Glutamatergic neuron (in vitro differentiated cells): ENCODE measurements at regions not wholly inside any gene's neighbourhood (a gene's known extent, or its start where the extent isn't known, plus 50 kb on each side); places are given as distances from the start of the nearest gene placed in this dataset.

Source experiments
- DNase-seq: peaks from one replicate; pipeline ENCODE4 v3.0.0; 2022
- H3K27ac Mint-ChIP-seq: one replicate; pipeline ENCODE4 v1.8.0; 2020; ENCODE audit warnings: mild to moderate bottlenecking, mixed read lengths, inconsistent platforms; ENCODE audit not compliant: unreplicated experiment
- H3K27me3 Mint-ChIP-seq: one replicate; pipeline ENCODE4 v1.8.0; 2020; ENCODE audit warnings: mild to moderate bottlenecking, moderate library complexity, mixed read lengths, inconsistent platforms; ENCODE audit not compliant: unreplicated experiment
- H3K36me3 Mint-ChIP-seq: one replicate; pipeline ENCODE4 v1.8.0; 2020; ENCODE audit warnings: mild to moderate bottlenecking, mixed read lengths, inconsistent platforms; ENCODE audit not compliant: unreplicated experiment
- H3K4me1 Mint-ChIP-seq: one replicate; pipeline ENCODE4 v1.8.0; 2020; ENCODE audit warnings: mild to moderate bottlenecking, low read depth, mixed read lengths, inconsistent platforms; ENCODE audit not compliant: unreplicated experiment
- H3K4me3 Mint-ChIP-seq: one replicate; pipeline ENCODE4 v1.8.0; 2020; ENCODE audit warnings: mild to moderate bottlenecking, mixed read lengths, inconsistent platforms; ENCODE audit not compliant: unreplicated experiment
- H3K9me3 Mint-ChIP-seq: one replicate; pipeline ENCODE4 v1.8.0; 2020; ENCODE audit warnings: mild to moderate bottlenecking, moderate library complexity, mixed read lengths, inconsistent platforms; ENCODE audit not compliant: unreplicated experiment
- TF ChIP-seq, protein P1 (sequence below): fragments of 200-600 bp; sonication (generic); IDR thresholded peaks from one replicate; pipeline ENCODE4 v1.5.0; 2021; ENCODE audit not compliant: partially characterized antibody, unreplicated experiment

DNA sequence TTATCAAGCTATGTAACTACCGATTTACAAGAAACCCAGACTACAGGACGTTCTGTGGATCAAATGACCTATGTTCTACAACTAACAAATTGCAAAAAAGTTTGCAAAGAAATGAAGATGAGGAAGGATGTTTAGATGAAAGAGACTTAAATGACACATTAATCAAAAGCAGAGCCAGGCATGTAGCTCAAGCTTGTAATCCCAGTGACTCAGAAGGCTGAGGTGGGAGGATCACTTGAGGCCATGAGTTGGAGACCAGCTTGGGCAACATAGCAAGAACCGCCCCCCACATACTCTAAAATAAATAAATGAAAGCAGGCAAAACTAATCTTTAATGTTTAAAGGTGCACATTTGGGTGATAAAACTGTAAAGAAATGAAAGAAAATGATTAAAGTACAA, 331.9 kb downstream of the BTG1 start:
- DNase-seq = no peak
- H3K27me3 Mint-ChIP-seq = peaks cover 2% of the 10 kb centered on the region
- peaks cover 3% of the 10 kb centered on the region for H3K4me1 Mint-ChIP-seq
- H3K9me3 Mint-ChIP-seq = no peaks in the 10 kb centered on the region
- TF ChIP-seq, protein P1, sequence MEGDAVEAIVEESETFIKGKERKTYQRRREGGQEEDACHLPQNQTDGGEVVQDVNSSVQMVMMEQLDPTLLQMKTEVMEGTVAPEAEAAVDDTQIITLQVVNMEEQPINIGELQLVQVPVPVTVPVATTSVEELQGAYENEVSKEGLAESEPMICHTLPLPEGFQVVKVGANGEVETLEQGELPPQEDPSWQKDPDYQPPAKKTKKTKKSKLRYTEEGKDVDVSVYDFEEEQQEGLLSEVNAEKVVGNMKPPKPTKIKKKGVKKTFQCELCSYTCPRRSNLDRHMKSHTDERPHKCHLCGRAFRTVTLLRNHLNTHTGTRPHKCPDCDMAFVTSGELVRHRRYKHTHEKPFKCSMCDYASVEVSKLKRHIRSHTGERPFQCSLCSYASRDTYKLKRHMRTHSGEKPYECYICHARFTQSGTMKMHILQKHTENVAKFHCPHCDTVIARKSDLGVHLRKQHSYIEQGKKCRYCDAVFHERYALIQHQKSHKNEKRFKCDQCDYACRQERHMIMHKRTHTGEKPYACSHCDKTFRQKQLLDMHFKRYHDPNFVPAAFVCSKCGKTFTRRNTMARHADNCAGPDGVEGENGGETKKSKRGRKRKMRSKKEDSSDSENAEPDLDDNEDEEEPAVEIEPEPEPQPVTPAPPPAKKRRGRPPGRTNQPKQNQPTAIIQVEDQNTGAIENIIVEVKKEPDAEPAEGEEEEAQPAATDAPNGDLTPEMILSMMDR = no peak
- H3K36me3 Mint-ChIP-seq = no peaks in the 10 kb centered on the region
- H3K27ac Mint-ChIP-seq = no peak overlapping the region
- no peak overlapping the region for H3K4me3 Mint-ChIP-seq

DNA sequence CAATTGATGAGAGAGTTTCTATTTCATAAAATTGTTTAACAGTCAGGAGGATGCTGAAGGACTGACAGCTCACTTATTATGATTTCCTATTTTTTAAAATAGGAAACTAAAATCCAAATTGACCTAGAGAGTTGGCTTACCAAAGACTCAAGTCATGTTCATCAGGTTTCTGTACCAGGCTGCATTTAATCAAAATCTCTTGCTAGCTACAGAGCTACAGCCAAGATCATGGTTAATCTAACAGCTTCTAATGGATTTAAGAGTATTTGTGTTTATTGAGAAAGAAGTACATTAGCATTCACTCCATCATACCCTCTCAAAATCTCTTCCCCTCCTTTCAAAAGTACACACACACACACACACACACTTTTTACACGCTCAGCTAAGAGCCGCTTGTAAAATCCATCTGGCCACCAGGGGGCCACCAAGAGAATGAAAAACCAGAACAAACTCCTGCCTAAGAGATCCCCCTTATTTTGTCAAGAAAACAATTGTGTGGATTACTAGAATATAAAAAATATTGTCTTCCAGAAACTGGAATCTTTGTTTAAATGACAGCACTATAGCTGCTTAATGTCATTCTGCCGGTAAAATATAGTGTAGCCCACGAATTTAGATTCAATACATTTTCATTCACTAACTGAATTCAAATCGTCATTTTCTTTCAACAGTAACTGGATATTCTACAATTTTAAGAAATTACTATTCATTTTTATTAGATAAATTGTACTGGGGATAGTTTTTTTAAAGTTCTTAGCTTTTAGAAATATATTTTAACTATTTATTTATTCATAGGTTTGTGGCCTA, 334.0 kb downstream of the BTG1 start:
- no peaks in the 10 kb centered on the region for H3K9me3 Mint-ChIP-seq
- H3K36me3 Mint-ChIP-seq = peaks cover under 1% of the 10 kb centered on the region
- H3K27ac Mint-ChIP-seq = no peak overlapping the region
- TF ChIP-seq, protein P1 = peak; percentile 94
- peaks cover 3% of the 10 kb centered on the region for H3K4me1 Mint-ChIP-seq
- DNase-seq = peak; percentile 82
- H3K4me3 Mint-ChIP-seq = no peak overlapping the region
- peaks cover 4% of the 10 kb centered on the region for H3K27me3 Mint-ChIP-seq

DNA sequence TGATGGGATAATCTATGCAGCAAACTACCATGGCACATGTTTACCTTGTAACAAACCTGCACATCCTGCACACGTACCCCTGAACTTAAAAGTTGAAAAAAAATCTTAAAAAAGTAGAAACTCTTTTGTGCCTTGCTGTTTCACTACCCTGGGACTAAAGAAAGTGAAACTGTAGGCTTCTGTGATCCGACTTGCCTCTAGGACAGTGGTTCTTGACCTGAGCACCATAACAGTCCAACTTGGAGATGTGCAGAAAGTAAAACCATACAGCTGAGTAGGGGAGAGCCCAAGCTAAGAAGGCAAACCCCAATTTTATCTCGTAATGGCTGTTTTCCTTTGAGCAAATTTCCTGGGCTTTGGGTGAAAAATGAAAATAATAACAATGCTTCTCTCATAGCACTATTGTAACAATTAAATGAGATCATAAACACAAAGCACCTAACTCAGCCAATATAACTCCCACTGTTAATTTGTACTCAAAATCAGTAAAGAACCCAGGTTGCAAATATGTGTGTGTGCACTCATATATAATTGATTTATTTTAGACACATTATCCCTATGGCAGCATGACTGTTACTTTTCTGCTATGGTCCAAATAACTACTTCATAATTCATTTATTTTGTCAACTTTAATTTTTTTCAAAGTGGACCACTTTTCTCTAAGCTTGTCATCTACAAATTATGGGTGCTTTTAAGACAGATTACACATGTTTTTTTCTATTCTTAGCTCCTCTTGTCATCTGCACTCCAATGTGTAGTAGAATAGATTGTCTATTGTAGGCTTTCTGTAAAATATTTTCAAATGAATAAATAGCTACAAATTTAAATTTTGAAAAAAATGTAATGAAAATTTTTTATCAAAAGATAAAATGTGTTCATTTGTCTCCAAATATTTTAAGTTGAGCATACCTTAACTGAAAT, 334.9 kb downstream of the BTG1 start:
- Mint-ChIP-seq H3K27me3 (peaks cover 4% of the 10 kb centered on the region), H3K27ac (no peak overlapping the region), H3K36me3 (peaks cover 5% of the 10 kb centered on the region), H3K4me3 (no peak overlapping the region), H3K4me1 (peaks cover 3% of the 10 kb centered on the region), H3K9me3 (no peaks in the 10 kb centered on the region)
- TF ChIP-seq, protein P1 = no peak
- DNase-seq = no peak

- DNase-seq = no peak
- peaks cover 5% of the 10 kb centered on the region for H3K36me3 Mint-ChIP-seq
- no peak overlapping the region for H3K27ac Mint-ChIP-seq
- TF ChIP-seq, protein P1 = no peak
- H3K27me3 Mint-ChIP-seq = peaks cover 4% of the 10 kb centered on the region
- H3K4me3 Mint-ChIP-seq = no peak overlapping the region
- H3K9me3 Mint-ChIP-seq = no peaks in the 10 kb centered on the region
- peaks cover 3% of the 10 kb centered on the region for H3K4me1 Mint-ChIP-seq
These were observed 335.6 kb downstream of the BTG1 start for GRCh38 chr12:91810077-91810476.
